Stimulated activated CD8-positive, alpha-beta memory T cell treated with anti-CD3 and anti-CD28 coated beads, Interleukin-12 subunit alpha, Interleukin-12 subunit beta, amount 100 ng/mL, for 1 hour (primary cell): ENCODE measurements at regions not wholly inside any gene's neighbourhood (a gene's known extent, or its start where the extent isn't known, plus 50 kb on each side); places are given as distances from the start of the nearest gene placed in this dataset.
A peak's percentile ranks its signal among the peaks of the same experiment; 100 is the strongest.
"Not testable (repeated sequence)": the region's sequence is repeated elsewhere in the genome, so short reads cannot be mapped to it uniquely, and the experiment has no call there.

ENCODE experiments used
- DNase-seq: peaks from one replicate; pipeline ENCODE4 v3.0.0-alpha.2; 2020; ENCODE audit warnings: low read depth

DNA sequence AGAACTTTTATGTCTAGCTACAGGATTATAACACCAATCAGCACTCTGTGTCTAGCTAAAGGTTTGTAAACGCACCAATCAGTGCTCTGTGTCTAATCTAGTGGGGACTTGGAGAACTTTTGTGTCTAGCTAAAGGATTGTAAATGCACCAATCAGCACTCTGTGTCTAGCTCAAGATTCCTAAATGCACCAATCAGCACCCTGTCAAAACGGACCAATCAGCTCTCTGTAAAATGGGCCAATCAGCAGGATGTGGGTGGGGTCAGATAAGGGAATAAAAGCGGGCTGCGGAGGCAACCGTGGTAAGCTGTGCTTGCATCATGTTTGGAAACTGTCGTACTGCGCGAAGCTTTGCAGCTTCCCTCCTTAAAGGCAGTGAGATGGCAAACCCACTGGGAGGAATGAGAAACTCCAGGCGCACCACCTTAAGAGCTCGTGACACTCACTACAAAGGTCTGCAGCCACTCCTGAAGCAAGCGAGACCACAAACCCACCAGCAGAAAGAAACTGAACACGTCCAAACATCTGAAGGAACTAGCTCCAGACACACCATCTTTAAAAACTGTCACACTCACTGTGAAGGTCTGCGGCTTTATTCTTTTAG, 112.1 kb upstream of the DUSP22 start:
- not testable (repeated sequence) for DNase-seq

DNA sequence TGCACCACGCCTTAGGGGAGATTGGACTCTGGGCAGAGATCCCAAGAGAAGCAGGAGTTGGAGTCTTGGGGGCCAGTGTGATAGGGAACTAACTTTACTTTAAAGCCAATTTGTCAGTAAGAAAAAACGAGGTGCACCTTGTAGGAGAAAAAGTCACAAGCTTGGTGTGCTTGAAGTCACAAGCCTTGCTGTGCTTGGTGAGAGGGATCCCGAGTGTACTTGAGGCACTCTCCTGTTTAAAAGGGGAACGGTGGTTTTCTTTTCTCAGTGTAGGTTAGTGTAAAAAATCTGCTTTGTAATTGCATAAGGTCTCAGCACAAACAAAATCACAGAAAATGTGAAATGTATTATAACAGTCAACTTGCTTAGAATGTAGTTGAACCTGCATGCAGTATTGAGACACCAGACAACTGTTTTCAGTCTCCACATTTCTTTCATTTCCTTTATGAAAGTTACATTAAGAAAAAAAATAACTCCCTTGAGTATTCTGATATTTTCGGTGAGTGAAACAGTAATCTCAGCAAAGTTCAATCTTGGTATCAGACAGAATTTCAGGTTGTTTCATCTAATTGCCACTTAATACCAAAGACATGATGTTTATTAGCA, 111.1 kb upstream of the DUSP22 start:
- no peak for DNase-seq

DNA sequence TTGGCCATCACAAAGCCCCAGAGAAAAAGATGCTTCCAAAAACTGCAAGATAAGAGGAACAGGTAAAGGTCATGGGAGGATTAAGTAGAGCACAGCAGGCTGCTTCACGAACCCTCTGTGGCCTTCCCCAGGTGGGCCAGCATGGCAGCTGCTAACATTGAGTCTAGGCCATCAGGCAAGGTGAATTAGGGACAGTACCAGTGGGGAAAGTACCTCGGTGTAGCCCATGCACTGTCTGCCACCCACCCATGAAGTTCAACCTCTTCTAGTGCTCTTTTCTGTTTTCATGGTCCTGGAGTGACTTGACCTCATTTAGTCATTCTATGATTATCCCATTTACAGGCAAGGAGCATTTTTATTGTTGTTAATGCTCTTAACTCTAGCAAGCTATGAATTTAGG, 108.6 kb upstream of the DUSP22 start:
- DNase-seq = no peak

DNA sequence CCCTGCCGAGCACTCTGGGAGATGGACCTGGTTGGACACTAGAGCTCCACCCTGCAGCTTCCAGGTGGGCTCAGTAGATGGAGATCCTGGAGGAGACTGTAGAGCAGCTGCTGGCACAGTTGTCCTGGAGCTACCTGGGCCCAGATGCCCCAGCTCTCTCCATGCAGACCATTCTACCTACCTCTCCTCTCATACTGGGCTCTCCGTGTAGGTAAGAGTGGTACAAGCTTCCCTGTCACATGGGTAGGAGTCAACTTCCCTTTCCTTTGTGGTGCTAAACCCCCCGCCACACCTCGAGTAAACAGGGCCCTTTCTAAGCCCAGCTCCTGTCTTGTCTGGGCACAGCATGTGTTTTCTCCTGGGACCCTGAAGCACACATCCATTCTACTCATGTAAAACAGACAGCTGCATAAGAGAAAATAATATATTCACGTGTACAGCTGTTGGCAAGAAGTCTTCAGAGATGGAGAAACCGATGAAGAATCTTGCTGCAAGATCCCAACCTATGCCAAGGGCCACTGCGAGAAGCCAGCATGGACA, 108.1 kb upstream of the DUSP22 start:
- no peak for DNase-seq

DNA sequence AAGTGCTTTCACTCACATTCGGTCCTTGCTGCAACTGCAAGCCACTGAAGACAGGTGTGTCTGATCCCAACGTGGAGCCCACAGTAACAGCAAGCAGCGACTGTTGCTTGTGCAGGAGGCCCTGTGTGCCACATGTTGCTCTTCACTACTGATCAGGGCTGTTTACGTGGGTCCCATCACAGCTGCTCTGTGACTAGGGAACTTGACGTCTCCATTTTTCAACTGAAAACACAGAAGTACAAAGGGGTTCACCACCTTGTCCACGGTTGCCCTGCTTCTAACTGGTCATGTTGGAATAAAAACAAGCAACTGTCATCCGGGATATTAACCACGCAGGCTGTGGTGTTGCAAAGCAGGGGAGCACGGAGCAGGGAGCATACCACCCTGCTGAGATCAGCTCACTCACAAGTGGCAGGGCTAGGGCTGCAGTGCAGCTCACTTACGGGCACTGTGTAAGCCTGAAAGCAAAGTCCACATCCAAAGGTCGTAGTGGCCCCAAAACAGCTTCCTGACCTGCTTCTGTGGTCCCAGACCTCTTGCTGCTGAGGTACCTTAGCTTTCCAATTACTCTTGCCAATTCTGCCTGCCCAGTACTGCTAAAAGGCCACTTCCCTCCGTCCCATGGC, 105.8 kb upstream of the DUSP22 start:
- no peak for DNase-seq

DNA sequence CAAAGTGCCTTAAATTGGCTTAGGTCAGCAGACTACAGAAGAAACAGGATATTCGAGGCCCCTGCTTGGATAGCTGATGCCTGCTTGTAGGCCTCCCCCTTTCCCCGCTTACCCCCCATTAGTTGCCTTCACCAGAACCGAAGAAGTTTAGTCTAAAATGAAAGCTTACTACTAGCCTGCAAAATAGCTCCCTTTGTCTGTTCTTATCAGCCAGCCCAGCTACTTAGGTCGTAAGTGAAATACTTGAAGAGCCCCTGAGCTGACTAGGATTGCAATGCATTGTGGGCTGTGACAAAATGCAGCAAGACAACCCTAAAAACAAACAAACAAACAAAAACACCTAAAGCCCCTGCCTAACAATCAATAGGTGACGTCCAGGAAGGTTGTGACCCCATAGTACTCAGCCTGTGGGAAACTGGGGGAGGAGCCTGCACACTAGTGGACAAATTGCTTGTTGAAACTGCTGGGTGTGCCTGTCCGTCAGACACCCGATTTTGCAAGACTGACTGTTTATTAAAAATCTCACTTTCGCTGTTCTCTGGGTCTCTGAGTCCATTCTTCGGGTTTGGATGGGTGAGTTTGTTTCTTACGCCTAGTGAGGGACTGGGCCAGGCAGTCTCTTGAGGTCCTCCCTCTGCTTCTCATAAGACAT, 105.0 kb upstream of the DUSP22 start:
- no peak for DNase-seq

DNA sequence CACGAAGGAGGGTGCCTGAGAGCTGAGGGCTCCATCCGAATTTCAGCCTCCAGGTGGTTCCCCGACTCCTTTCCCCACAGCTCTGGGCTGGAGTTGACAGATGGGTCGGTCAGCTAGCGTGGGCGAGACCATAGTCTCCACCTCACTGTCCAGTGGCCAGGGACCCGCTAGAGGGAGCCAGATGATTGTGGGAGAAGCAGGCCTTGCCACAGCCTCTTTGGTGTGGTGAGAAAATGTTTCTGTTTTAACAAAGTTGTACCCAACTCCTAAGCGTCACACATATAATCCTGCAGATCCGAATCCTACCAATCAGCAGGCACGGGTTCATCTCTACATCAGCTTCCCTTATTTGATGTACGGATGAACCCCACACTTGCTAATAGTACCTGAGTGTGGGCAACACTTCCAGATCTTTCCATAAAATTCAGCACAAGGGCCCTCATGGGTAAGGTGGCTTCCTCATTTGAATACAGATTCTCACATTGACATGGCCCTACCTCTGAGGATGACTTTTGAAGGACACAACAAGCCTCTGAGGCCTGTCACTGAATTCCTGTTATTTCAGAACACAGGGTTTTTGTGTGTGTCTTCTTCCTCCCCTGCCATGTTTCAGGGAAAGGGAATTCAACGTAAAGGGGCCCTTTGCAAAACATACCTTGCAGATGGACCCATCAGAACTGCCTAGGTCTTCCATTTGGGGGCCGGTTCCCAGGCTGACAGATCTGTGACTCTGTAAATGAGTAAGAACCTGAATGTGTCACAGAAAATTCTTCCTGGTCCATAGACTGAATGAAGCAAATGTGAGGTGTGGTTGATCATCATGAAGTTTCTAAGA, 103.2 kb upstream of the DUSP22 start:
- DNase-seq = peak; percentile 70

DNA sequence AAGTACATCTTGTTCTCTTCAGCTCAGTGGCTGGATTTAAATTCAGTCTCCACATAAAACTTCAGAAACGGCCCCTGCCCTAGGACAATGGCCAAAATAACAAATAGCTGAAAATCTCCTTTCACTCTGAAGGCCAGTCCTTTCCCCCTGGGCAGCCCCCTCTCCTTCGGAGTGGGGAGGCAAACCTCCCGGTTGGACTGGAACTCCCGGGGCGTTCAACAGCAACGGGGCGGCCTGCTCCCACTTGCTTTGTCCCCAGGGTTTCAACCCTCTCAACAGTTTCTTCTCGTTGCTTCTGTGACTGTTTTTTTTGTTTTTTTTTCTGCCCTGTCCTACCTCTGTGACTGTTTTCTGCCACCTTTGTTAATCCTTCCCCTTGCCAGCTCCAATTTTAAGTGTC, 102.6 kb upstream of the DUSP22 start:
- DNase-seq = no peak

DNA sequence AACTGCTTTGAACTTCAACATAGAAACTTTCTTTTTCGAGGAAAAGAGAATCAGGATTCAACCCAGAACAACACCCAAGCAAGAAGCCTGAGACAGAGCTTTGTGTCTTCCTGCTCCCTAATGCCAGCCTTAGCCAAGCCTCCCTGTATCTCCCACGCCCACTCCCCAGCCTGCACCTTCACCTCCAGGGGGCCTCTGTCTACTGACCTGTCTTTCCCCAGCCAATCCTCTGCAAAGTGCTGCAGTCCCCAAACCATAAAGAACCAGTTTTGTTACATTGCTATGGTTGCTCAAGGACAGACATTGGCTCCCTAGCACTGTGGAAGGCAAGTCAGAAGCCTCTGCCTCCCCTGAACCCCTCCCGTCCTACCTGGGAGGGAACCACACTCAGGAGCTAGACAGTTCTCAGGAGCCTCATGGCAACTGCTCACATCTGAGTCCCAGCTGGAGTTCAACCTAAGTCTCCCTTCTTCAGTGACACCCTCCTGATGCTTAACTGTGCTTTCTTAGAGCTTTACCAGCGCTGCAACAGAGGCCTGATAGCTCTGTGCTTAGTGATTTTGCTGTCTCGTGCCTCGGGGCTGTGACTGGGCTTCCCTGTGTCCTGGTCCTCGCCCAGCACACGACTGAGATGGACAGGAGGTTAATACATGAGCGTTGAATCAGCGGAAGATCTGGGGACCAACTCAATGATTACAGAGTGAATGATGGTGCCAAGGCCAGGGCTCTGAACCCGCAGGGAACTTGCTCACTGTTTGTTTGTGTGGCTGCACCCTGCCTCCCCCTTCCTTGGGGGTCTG, 101.5 kb upstream of the DUSP22 start:
- no peak for DNase-seq

DNA sequence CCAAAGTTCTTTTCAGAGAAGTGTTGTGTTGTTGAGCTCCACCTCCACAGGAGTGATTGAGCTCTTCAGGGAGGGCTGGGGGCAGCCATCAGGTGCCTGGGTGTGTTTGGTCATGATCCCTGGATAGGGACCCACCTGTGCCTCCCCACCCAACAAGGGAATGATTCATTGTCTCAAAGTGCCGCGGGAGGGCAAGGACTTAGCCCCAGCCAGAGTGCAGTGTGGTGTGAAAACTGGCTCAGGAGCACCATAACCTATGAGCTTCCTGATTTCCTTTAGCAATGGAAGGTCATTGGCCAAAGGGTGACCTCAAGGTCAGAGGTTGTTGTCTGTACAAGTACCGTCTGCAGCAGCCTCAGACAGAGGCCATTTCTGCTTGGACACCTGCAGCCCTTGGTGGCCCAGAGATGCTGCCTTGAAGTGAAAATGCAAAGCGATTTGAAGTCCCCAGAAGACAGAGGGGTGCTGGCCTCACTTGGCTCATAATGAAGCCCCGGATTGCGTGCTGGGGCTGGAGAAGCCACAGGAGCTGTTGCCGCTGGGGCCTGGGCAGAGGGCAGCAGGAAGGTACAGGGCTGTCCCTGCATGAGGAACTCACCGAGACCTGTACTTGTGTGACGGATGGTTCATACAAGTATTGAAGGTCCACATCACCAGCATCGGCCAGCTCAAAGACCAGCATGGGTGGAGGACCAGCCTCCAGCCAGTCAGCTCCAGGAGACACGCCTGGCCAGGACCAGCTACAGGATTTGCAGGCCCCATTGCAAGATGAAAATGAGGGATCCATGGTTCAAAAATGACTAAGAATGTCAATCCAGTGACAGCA, 100.6 kb upstream of the DUSP22 start:
- no peak for DNase-seq

DNA sequence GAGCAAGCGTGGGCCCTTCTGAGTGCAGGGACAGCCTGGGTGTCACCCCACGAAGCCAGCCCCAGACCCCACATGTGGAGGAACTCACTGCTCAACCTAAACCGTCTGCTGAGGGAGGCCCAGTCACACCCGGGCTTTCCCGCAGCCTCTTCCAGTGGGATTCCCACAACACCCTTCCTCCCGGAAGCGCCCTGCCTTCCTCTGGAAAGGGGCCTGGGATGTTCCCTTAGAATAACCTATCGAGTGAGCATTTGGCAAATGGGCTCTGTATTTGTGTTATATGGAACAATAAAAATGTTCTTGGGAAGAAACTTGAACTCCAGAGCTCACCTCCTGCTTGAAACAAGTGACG, 100.0 kb upstream of the DUSP22 start:
- DNase-seq = no peak

DNA sequence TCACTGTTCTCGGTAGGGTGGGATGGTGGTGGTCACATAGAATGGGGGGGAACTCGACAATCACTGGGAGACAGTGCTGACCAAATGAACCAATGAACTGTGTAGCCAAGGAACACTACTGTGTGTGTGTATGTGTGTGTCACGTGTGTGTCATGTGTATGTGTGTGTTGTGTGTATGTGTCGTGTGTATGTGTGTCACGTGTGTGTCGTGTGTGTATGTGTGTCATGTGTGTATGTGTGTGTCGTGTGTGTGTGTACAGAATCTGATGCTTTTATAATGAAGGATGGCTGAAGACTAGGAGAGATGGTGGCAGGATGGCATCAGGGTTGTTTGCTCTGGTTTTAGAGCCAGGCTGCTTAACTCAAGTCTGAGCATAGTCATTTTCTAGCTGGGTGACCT, 99.1 kb upstream of the DUSP22 start:
- no peak for DNase-seq

DNA sequence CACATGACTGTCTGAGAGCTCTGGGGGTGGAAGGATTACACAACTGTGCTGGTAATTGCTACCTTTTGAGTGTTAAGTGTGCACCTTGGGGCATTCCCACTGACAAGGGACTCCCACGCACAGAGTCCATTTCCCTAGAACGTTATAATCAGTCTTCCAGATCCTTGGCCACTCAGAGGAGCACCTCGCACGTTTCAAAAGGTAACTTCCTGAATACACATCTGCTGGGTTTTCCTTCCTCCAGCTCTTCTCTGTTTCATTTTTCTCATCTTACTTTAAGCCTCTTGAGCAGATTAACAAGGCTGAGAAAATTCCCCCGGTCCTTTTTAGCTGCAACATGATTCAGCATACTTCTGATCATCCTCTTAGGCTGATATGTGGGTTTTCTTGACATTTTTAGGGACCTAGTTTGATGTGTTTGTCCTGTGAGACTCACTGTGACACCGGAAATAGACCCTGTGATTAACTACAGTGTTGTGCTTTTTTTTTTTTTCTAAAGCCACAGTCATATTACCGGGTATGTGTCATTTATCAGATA, 98.4 kb upstream of the DUSP22 start:
- DNase-seq = no peak

DNA sequence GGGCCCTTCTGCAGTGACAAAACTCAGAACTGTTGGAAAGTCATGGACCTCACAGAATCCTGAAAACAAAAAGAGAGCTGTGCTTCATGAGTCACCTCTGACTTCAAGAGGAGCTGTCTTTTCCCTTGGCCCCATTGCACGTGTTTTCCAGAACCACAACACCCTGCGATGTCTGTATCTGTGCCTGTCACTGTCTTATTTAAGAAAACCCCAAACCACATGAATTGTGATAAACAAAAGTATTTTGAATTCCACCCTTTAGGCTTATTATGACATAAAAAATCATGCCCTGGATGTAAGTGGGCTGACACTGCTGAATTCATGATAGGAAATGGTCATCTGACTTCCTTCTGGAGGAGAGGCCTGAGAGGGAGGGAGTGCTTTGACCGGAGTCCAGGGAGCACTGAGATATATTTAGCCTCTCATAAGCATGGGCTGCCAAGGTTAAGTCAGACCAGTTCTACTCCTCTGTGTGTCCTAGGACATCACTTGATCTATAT, 96.4 kb upstream of the DUSP22 start:
- no peak for DNase-seq

DNA sequence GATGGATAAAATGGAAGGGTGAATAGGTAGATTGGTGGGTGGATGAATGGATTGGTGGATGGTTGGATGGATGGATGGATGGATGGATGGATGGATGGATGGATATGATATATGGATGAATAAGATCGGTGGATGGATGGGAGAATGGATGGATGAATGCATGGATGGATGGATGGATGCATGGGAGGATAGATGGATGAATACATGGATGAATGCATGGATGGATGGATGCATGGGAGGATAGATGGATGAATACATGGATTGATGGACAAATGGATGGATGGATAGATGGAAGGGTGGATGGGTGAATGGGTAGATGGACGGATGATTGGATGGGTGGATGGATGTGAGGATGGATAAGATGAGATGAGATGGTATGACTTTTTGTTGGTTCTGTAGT, 95.7 kb upstream of the DUSP22 start:
- DNase-seq = no peak

DNA sequence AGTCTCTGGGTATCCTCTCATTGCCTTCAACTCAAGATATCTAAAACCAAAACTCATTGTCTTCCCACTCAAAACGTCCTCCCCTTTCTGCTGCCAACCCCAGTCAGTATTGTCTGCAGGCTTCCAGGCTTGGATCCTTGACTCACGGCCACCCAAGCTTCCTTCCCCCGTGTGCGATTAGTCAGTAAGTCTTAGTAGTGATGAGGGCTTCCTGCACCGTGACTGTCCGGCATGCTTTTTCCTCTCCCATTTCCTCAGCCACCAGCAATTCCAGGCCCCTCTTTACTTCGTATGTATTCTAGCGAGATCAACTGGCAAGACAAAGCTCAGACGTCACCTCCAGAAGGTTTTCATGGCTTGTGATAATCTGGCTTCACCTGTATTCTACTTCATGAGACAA, 88.6 kb upstream of the DUSP22 start:
- no peak for DNase-seq

DNA sequence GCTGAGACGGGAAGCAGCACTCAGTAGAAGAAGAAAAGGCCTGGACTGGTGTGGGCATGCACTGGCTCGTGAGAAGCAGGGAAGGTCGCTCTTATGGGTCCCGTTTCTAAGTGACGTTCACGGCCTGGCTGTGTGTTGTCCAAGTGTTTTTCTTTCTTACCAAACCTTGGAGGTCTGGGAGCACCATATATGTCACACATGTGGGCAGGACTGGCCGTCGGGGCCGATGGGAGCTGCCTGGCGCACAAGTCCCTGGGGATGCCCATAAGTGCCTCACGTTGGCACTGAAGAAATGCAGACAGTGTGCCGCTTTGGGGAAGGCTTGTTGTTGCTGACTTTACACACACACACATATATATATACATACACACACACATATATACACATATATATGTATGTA, 86.0 kb upstream of the DUSP22 start:
- DNase-seq = no peak

DNA sequence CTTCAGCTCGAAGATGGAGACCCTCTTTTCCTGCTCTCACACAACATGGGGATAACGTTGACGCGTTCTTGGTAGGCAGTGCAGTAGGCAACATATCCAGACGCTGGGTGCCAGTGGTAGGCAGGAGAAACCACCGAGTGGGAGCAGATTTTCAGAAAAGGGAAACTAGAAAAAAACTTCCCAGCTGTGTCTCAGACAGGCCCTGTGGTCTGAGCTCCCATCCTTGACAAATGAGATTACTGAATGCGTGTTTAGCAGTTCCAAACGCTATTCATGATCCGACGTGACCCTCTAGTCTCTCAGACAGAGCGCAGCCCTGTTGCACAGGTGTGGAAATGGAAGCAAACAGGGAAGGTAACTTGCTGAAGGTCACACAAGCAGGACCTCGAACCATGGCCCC, 83.9 kb upstream of the DUSP22 start:
- DNase-seq = no peak

DNA sequence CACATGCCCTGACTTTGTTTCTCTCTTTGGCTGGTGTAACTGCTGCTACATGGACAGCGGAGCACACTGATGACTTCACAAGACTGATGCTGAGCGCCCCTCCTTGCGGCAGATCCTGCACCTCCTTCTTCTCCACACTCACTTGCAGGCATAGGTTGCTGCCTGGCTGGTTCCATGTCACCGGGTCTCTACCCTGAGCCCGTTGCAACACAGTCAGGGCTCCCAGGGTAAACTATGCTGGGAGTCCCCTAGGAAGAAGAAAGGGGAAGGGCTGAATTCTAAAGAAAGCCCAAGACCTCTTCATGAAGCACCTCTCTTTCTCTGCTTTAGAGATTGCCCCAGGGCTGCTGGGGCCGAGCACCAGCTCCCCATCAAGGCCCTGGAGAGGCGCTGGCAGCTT, 83.3 kb upstream of the DUSP22 start:
- DNase-seq = no peak

DNA sequence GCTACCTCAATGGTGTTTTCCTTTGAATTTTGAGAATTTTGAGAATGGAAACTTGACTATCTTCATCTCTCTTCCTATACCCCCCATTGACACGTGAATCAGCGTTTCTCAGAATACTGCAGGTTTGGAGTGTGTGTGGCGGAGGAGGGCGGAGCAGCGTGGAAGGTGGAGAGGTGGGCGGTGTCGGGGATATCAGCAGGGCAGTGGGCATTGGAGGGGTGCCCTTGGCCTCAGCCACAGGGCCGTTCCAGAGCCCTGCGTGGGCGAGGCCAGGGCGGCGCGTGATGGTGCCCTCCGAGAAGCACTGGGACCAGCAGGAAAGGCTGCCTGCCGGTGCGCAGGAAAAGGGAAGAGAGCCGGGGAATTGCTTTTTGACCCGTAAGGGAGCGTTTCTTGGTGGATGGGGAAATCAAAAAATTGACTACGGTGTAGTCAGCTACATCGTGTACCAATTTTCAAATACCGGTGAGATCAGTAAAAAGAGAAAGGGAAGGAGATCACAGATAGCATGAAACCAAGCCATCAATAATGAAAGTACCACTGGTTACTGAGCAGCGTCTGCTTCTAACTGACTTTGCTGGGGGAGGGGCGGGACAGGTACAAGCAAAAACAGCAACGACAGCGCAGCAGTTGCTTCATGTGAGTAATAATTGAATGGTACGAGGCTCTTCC, 82.7 kb upstream of the DUSP22 start:
- no peak for DNase-seq
